ENCODE measurements at regions not wholly inside any gene's neighbourhood (a gene's known extent, or its start where the extent isn't known, plus 50 kb on each side); places are given as distances from the start of the nearest gene placed in this dataset.

- TF ChIP-seq CREB1 (IDR thresholded peaks at IDR 0.05) (no peak), KDM1A (IDR thresholded peaks at IDR 0.05; ENCODE audit: borderline replicate concordance, low read length) (no peak), CBX5 (IDR thresholded peaks at IDR 0.05; ENCODE audit: low read depth, low read length) (no peak), EZH2 (IDR thresholded peaks at IDR 0.05; ENCODE audit: low read depth, low read length, severe bottlenecking) (no peak), SP4 (IDR thresholded peaks at IDR 0.05; ENCODE audit: low read length) (no peak), POLR2AphosphoS5 (IDR thresholded peaks at IDR 0.05; ENCODE audit: low read depth, low read length) (no peak)
These were observed 253.7 kb upstream of the DIAPH2 start for GRCh38 chrX:96430756-96431455.
